T-helper 17 cell (primary cell): ENCODE measurements at regions not wholly inside any gene's neighbourhood (a gene's known extent, or its start where the extent isn't known, plus 50 kb on each side); places are given as distances from the start of the nearest gene placed in this dataset.

ENCODE experiments used
- ATAC-seq: fragments of 150-1000 bp; cut with Tn5 transposase; 2 replicates; pipeline ENCODE4 v1.10.0; 2021; ENCODE audit warnings: mild to moderate bottlenecking, moderate library complexity
- DNase-seq, 3 donors: peaks; one replicate each; pipeline versions ENCODE4 v3.0.0 to v3.0.0-alpha.2; 2020 to 2021
- H3K9me3 ChIP-seq: one replicate; pipeline ENCODE4 v1.7.0; 2013; ENCODE audit warnings: low read length, mild to moderate bottlenecking; ENCODE audit not compliant: control insufficient read depth, poor library complexity, severe bottlenecking
- H3K27ac Mint-ChIP-seq: one replicate; pipeline ENCODE4 v1.8.0; 2022; ENCODE audit warnings: mild to moderate bottlenecking, moderate library complexity, mixed read lengths
- H3K27me3 Mint-ChIP-seq: one replicate; pipeline ENCODE4 v1.8.0; 2022; ENCODE audit warnings: mixed read lengths
- H3K36me3 Mint-ChIP-seq: one replicate; pipeline ENCODE4 v1.8.0; 2022; ENCODE audit warnings: low read depth, mixed read lengths
- H3K4me1 Mint-ChIP-seq: one replicate; pipeline ENCODE4 v1.8.0; 2022; ENCODE audit warnings: mild to moderate bottlenecking, mixed read lengths
- H3K4me3 Mint-ChIP-seq: one replicate; pipeline ENCODE4 v1.8.0; 2022; ENCODE audit warnings: mild to moderate bottlenecking, moderate library complexity, mixed read lengths

DNA sequence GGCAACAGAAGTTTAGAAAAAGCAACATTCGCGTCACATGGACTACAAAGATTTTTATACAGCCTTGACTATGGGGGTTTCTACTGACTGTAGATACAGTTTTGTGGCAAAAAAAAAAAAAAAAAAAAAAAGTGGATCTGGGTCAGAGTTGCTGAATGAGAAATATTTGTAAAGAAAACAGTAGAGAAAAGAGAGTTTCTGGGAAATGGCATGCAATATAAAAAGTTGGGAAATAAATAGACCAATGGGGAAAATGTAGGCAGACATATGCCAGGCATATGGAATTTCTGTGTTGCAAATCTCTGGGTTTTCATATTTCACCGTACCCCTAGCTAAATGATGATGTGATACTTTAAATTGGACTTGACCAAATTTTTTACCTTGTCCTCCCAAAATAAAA is 315.3 kb downstream of the EFNB2 start:
- Mint-ChIP-seq H3K27me3 (no peaks in the 10 kb centered on the region), H3K36me3 (no peaks in the 10 kb centered on the region), H3K4me1 (no peaks in the 10 kb centered on the region), H3K27ac (no peak overlapping the region), H3K4me3 (no peak overlapping the region)
- DNase-seq, result no peak
- no peak for ATAC-seq
- no peaks in the 10 kb centered on the region for H3K9me3 ChIP-seq

GRCh38 chr13:106213028-106213757 is 322.3 kb downstream of the EFNB2 start:
- H3K4me1 Mint-ChIP-seq, result no peaks in the 10 kb centered on the region
- H3K36me3 Mint-ChIP-seq, result no peaks in the 10 kb centered on the region
- ATAC-seq (no peak), DNase-seq (no peak)
- peaks cover 4% of the 10 kb centered on the region for H3K27me3 Mint-ChIP-seq
- H3K4me3 Mint-ChIP-seq, result no peak overlapping the region
- H3K27ac Mint-ChIP-seq, result no peak overlapping the region
- H3K9me3 ChIP-seq, result no peaks in the 10 kb centered on the region

- no peaks in the 10 kb centered on the region for H3K9me3 ChIP-seq
- ATAC-seq (no peak), DNase-seq (no peak)
- no peak overlapping the region for H3K27ac Mint-ChIP-seq
- peaks cover 4% of the 10 kb centered on the region for H3K27me3 Mint-ChIP-seq
- no peak overlapping the region for H3K4me3 Mint-ChIP-seq
- no peaks in the 10 kb centered on the region for H3K36me3 Mint-ChIP-seq
- H3K4me1 Mint-ChIP-seq, result no peaks in the 10 kb centered on the region
These were observed 323.0 kb downstream of the EFNB2 start for GRCh38 chr13:106212386-106213010.

- no peak for ATAC-seq
- Mint-ChIP-seq H3K4me1 (no peaks in the 10 kb centered on the region), H3K27ac (no peak overlapping the region), H3K36me3 (no peaks in the 10 kb centered on the region), H3K27me3 (peaks cover 15% of the 10 kb centered on the region), H3K4me3 (no peak overlapping the region)
- DNase-seq, result no peak
- no peaks in the 10 kb centered on the region for H3K9me3 ChIP-seq
These were observed 325.1 kb downstream of the EFNB2 start for GRCh38 chr13:106210324-106210723.

DNA sequence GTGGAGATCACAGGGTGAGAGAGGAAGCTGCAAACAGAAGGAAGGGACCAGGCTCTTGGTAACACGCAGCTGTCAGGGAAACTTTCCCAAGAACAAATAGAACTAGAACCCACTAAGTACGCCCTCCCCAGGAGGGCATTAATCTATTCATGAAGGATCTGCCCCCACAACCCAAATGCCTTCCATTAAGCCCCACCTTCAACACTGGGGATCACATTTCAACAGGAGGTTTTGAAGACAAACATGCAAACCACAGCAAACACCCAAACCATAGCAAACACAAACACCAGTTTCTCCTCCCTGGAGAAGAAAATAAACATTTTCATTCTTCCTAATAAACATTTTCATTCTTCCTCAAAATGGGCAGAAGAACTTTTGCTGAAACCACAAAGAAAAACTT is 329.6 kb downstream of the EFNB2 start:
- Mint-ChIP-seq H3K27ac (no peak overlapping the region), H3K4me1 (no peaks in the 10 kb centered on the region), H3K27me3 (peaks cover 20% of the 10 kb centered on the region), H3K36me3 (no peaks in the 10 kb centered on the region), H3K4me3 (no peak overlapping the region)
- ATAC-seq (no peak), DNase-seq (no peak)
- H3K9me3 ChIP-seq, result no peaks in the 10 kb centered on the region

GRCh38 chr13:106197496-106197895 is 338.0 kb downstream of the EFNB2 start:
- no peak overlapping the region for H3K27ac Mint-ChIP-seq
- no peak for ATAC-seq
- H3K4me1 Mint-ChIP-seq, result no peaks in the 10 kb centered on the region
- DNase-seq, result no peak
- H3K9me3 ChIP-seq, result no peaks in the 10 kb centered on the region
- no peak overlapping the region for H3K4me3 Mint-ChIP-seq
- H3K36me3 Mint-ChIP-seq, result no peaks in the 10 kb centered on the region
- H3K27me3 Mint-ChIP-seq, result peaks cover 5% of the 10 kb centered on the region

DNA sequence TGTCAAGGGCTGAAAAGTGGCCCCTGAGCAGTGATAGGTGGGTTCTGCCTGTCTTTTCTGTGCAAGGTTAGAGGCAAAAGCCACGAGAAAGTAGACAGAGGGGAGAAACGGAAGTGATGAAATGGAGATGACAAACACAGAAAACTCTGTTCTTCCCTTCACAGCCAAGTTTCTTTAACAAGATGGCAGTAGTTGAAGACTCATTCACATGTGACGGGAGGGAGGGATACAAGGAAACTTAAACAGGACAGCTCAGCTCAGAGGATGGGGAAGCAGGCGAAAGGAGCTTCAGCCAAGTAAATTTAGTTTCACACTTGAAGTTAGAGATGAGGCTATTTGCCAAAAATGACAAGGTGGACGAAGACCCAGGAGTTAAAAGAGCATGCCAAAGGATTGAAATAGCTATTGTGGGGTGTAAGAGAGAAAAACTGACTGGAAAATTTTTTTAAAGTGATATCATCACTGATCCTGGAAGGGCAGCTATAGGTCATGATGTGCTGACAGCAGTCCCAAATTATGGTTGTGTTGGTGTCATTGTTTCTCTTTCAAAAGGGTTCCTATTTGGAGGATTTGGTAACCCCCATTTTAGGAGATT is 347.9 kb downstream of the EFNB2 start:
- no peak overlapping the region for H3K4me3 Mint-ChIP-seq
- no peak for DNase-seq
- no peaks in the 10 kb centered on the region for H3K36me3 Mint-ChIP-seq
- no peak overlapping the region for H3K27ac Mint-ChIP-seq
- no peak for ATAC-seq
- no peaks in the 10 kb centered on the region for H3K4me1 Mint-ChIP-seq
- no peaks in the 10 kb centered on the region for H3K9me3 ChIP-seq
- no peaks in the 10 kb centered on the region for H3K27me3 Mint-ChIP-seq

DNA sequence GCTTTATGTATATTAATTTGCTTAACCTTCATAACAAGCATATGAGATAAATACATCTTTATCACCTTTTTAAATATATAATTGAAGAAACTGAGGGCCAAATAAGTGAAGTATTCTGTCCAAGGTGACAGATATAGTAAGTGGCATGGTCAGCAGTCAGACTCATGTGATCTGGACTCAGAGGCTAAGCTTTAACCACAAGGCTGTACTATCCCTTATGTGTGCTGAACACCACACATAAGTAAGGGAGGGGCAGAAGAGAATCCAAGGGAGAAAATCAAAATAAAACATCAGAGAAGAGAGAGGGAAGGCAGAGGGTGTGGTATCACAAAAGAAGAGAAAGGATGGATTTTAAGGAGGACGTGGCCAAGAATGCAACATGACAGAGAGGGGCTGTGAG is 348.4 kb downstream of the EFNB2 start:
- H3K9me3 ChIP-seq, result no peaks in the 10 kb centered on the region
- ATAC-seq (no peak), DNase-seq (no peak)
- H3K27ac Mint-ChIP-seq, result no peak overlapping the region
- H3K4me1 Mint-ChIP-seq, result no peaks in the 10 kb centered on the region
- H3K4me3 Mint-ChIP-seq, result no peak overlapping the region
- H3K36me3 Mint-ChIP-seq, result no peaks in the 10 kb centered on the region
- no peaks in the 10 kb centered on the region for H3K27me3 Mint-ChIP-seq

- H3K27ac Mint-ChIP-seq, result no peak overlapping the region
- H3K9me3 ChIP-seq, result no peaks in the 10 kb centered on the region
- H3K4me3 Mint-ChIP-seq, result no peak overlapping the region
- no peaks in the 10 kb centered on the region for H3K36me3 Mint-ChIP-seq
- no peaks in the 10 kb centered on the region for H3K4me1 Mint-ChIP-seq
- no peak for ATAC-seq
- no peaks in the 10 kb centered on the region for H3K27me3 Mint-ChIP-seq
- DNase-seq, result no peak
These were observed 349.0 kb downstream of the EFNB2 start for GRCh38 chr13:106186366-106187030.

- Mint-ChIP-seq H3K27me3 (no peaks in the 10 kb centered on the region), H3K27ac (no peak overlapping the region), H3K36me3 (no peaks in the 10 kb centered on the region), H3K4me3 (no peak overlapping the region), H3K4me1 (no peaks in the 10 kb centered on the region)
- no peak for DNase-seq
- no peak for ATAC-seq
- H3K9me3 ChIP-seq, result no peaks in the 10 kb centered on the region
These were observed 350.7 kb downstream of the EFNB2 start for GRCh38 chr13:106184790-106185189.

- H3K27me3 Mint-ChIP-seq, result no peaks in the 10 kb centered on the region
- H3K27ac Mint-ChIP-seq, result no peak overlapping the region
- DNase-seq, result no peak
- H3K4me1 Mint-ChIP-seq, result no peaks in the 10 kb centered on the region
- H3K36me3 Mint-ChIP-seq, result no peaks in the 10 kb centered on the region
- H3K4me3 Mint-ChIP-seq, result no peak overlapping the region
- ATAC-seq, result no peak
- H3K9me3 ChIP-seq, result no peaks in the 10 kb centered on the region
These were observed 351.9 kb downstream of the EFNB2 start for GRCh38 chr13:106183410-106184065.

GRCh38 chr13:106182404-106182803 is 353.1 kb downstream of the EFNB2 start:
- no peaks in the 10 kb centered on the region for H3K36me3 Mint-ChIP-seq
- H3K27me3 Mint-ChIP-seq, result no peaks in the 10 kb centered on the region
- no peaks in the 10 kb centered on the region for H3K4me1 Mint-ChIP-seq
- no peaks in the 10 kb centered on the region for H3K9me3 ChIP-seq
- ATAC-seq (no peak), DNase-seq (no peak)
- no peak overlapping the region for H3K4me3 Mint-ChIP-seq
- H3K27ac Mint-ChIP-seq, result no peak overlapping the region

DNA sequence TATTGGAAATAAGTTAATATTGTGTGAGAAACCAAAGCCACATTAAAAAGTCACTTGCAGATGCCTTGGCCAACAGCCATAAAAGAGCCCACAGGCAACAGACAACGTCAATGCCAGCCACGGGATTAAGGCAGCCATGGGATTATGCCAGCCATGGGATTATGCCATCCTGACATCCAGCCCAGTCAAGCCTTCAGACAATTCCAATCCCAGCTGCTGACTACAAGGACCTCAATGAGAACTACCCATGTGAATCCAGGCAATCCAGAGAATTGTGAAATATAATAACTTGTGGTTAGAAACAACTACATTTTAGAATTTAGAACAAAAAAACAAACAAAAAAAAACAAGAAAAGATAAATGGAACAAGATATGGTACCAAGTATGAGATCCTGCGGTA is 356.6 kb downstream of the EFNB2 start:
- Mint-ChIP-seq H3K36me3 (no peaks in the 10 kb centered on the region), H3K4me1 (no peaks in the 10 kb centered on the region), H3K27ac (no peak overlapping the region), H3K27me3 (peaks cover 5% of the 10 kb centered on the region), H3K4me3 (no peak overlapping the region)
- no peak for DNase-seq
- no peaks in the 10 kb centered on the region for H3K9me3 ChIP-seq
- no peak for ATAC-seq
